GM18868 (cell line): ENCODE measurements at regions not wholly inside any gene's neighbourhood (a gene's known extent, or its start where the extent isn't known, plus 50 kb on each side); places are given as distances from the start of the nearest gene placed in this dataset.

Source experiments
- ATAC-seq: cut with Tn5 transposase; IDR thresholded peaks from one replicate; pipeline ENCODE4 v1.9.1; 2021; ENCODE audit warnings: mild to moderate bottlenecking, moderate library complexity; ENCODE audit not compliant: unreplicated experiment

DNA sequence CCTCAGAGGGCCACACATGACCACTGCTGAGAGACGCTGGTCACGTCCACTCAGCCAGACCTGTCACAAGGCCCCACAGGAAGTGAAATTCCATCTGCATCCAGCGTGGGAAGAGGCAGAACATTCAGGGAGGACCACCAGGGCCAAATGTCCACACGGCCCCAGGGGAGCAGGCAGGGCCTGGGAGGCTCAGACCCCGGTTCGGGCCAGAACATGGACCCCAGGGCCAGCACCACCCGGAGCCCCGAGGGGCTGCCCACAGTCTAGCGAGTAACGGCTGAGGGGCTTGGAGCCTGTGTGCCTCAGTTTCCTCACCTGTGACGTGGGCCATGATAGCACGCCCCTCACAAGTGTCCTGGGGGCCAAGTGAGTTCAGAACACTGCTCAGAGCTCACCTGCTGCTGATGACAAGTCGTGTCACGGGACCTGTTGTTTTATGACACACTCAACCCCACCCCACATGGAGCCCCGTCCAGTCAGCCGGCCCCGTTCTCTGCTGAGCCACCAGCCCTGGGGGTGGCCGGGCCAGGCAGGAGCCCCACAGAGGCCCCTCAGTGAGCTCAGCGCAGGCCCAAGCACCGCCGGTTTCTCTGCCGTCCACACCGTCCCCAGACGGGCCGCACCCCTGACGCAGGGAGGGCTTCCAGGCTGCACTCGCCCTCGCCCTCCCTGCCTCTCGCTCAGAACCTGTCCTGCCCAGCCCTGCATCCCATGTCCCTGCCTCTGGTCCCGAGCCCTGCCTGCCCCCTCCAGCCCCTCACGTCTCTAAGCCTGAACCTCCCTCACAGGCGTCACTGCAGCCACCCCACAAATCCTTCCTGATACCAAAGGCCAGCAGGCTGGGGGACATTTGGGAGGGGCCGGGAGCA lies 79.5 kb upstream of the GALNT9 start:
- ATAC-seq, result no peak

DNA sequence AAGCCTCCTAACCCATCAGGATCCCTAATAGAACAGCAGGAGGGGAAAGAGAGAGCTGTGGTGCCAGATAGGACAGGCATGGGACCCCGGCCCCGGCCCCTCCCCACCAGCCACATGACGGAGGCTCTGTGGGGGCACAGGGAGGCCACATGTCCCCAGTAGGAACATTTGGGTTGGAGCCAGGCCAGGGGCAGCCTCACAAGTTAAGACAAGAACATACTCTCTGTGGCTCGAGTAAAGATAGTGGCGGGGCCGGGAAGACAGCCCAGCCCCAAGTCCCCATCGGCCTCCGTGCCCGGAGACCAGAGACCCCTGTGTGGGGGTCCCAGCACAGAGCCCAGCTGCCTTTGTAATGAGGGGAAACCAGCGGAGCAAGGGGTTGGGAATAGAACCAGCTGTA lies 78.6 kb upstream of the GALNT9 start:
- no peak for ATAC-seq

DNA sequence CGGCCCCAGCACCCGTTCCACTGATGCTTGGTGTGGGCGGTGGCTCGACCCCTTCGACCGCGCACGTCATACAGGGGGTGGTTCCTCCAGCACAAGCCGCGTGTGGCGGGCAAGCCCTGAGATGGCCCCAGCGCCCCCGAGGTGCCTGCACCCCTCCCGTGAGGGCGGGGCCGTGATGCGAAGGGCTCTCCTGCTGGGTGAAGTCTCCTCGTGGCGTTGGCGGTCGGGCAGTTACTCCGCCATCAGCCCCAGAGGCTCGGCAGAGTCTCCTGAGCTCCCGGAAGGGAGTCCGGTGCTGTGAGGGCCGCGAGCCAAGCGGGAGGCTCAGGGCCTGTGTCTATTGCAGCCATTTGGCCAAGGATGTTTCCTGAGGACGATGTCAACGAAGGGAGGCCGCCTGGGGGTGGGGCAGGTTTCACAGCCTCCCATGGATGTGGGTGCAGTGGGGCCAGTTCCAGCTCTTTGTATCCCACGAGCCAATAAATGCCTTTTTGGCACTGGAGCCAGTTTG lies 78.1 kb upstream of the GALNT9 start:
- ATAC-seq, result no peak

DNA sequence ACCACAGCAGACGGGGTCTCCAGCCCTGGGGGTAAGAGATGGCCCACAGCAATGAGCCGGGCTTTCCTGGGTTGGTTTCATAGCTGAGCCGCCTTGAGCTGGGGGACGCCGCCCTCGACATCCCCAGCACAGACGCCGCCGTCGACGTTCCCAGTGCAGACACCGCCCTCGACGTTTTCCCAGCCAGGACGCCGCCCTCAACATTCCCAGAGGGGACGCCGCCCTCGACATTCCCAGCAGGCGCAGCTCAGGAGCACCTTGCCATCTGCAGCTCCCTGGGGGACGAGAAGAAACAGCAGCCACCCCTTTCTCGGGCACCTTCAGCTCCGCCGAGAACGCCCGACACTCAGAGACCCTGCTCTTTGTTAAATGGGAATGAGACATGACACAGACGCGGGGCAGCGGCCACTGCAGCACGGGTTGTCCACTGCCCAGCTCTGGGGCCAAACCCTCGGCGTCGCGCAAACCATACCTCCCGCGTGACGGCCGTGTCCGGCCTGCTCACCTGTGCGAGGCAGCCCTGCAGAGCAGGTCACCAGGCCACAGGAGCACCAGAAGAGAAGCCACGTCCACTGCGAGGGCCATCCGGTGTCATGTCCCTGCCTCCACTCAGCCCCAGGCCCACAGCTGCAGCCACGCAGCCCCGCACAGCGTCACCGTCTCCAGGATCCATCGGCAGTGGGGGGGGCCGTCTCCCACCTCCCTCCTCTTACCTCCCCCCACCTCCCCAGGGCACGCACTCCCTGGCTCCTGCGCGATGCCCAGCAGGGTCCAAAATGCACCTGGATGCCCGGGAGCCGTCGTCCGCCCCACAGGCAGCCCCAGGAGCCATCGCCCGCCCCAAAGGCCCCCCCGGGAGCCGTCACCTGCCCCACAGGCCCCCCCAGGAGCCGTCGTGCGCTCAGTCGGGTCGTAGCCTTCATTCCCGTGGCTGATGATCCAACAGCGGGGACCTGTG lies 77.4 kb upstream of the GALNT9 start:
- no peak for ATAC-seq

DNA sequence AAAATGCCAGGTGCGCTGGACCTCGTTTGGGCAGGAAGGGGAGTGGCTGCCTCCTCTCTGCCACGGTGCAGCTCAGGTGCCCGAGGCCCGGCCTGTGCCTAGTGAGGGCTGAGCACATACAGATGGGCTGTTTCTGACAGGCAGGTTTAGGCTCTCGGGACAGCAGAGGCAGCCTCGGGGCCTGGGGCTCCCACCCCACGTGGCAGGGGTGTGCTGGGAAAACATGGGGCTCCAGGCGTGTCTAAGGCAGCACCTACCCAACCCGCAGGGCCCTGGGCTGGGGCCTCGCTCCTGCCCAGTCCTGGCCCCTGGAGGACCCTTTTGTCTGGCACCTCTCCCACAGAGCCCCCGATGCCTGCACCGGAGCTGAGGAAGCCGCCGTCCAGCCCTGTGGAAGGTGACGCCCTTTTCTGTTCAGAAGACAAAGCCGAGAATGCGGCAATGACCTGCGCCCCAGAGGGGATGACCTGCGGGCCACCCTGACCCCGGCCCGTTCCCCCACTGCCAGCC lies 76.4 kb upstream of the GALNT9 start:
- ATAC-seq, result no peak

DNA sequence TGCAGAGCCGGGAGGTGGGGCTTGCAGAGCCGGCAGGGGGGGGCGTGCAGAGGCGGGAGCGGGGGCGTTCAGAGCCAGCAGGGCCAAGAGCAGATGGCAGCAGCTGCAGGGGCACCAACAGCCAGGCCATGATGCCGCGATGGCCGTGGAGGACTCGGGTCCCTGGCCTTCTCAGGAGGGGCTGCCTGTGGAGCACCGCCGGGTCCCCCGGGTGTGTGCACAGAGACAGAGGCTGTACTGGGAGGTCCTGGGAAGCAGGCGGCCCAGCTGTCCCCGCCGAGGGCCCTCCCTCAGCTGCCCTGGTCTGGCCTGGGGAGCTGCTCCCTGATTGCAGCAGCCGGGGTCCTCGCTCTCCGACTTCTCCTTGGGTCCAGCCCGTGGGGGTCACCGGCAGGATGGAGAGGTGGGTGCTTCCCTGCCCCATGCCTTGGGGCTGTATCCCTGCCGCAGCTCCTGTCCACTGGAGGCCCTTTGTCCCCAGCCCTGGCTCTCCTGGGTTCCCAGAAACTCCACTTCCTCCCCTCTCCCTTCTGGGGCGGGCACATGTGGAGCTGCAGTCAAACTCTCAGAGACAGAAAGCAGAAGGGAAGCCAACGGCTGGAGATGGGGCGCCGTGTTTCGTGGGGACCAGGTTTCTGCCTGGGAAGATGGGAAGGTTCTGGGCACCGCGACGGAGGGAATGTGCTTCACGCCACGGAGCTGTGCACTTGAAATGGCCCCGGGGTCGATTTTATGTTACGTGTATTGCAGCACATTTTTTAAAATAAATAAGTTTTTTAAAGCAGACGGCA lies 75.8 kb upstream of the GALNT9 start:
- no peak for ATAC-seq

DNA sequence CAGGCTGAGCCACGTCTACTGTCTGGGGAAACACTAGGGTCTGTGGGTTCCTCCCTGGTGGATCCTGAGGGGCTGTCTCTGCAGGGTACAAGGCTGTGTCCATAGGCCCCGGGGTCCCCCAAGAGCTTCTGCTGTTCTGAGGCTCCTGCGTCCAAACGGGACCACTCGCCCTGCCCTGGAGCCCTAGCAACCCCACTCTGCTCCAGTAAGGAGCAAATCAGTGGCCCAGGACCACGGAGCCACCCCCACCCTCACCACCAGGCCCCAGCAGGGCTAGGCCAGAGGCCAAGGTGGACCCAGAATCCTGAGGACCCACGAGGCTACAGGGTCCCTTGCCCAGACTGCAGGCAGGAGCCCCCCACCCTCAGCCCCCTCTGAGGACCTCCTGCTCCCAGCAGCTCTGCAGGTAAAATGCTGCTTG lies 75.1 kb upstream of the GALNT9 start:
- ATAC-seq, result no peak

DNA sequence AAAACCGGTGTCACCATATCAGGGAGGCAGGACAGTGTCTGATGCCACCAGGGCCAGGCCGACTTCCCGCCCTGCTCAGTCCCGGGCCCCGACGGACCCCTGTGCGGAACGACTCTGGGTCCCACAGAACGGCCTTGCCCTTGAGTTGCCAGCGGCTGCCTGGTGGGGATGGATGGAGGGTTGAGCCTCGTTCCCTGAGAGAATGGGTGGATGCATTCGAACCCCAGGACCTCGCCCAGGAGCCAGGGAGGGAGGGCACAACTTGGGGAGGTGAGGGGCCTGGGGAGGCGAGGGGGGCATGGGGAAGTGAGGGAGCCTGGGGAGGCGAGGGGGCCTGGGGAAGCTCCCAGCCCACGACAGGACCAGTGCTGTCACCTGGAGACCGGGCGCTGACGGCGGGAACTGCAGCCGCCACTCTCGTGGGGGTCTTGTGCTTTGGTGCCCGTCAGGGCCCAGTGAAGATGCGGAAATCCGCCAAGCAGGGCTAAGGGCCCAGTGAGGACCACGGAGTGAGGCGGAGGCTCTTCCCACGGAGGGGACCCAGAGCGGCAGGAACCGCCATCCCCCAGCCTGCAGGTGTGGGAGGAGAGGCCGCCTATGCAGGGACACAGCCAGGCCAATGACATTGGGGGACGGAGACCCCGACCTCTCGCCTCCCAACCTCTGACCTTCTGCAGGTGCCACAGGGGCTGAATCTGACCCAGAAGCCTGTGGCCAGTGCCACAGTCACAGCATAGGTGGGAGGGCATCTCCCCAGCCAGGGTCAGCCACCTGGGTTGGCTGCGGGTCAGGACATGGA lies 74.4 kb upstream of the GALNT9 start:
- ATAC-seq, result no peak

DNA sequence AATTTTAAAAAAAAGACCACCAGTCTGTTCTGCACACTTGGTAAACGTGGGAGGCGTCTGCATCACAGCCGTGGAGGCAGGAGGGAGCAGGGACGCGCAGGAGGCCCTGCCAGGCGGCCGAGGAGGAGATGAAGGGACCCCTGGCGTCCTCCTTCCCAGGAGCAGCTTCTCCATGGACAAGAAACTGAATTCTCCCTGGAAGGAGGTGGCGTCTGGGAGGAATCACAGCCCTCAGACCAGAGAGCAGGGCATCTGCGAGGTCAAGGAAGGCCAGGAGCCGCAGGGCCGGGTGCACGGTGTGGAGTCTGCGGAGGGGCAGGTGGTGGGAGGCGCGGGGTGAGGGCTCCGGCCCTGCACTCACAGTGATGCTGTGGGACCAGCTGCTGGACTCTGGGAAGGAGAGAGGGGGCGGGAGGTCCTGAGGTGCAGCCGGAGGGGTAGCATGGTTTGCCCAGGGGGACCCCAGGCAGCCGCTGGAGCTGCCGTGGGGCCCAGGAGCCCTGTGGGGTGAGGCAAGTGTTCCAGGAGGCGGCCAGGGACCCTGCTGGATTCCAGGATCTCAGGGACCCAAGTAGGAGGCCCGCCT lies 73.5 kb upstream of the GALNT9 start:
- ATAC-seq, result no peak

DNA sequence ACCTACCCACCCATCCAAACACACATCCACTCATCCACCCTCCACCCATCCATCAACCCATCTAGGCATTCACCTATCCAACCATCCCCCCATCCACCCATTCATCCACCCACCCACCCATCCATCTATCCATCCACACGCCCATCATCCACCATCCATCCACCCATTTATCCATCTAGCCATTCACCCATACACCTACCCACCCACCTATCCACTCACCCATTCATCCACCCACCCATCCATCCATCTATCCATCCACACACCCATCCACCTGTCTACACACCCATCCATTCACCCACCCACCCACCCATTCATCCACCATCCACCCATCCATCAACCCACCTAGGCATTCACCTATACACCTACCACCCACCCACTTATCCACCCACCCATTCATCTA lies 72.6 kb upstream of the GALNT9 start:
- ATAC-seq, result no peak

DNA sequence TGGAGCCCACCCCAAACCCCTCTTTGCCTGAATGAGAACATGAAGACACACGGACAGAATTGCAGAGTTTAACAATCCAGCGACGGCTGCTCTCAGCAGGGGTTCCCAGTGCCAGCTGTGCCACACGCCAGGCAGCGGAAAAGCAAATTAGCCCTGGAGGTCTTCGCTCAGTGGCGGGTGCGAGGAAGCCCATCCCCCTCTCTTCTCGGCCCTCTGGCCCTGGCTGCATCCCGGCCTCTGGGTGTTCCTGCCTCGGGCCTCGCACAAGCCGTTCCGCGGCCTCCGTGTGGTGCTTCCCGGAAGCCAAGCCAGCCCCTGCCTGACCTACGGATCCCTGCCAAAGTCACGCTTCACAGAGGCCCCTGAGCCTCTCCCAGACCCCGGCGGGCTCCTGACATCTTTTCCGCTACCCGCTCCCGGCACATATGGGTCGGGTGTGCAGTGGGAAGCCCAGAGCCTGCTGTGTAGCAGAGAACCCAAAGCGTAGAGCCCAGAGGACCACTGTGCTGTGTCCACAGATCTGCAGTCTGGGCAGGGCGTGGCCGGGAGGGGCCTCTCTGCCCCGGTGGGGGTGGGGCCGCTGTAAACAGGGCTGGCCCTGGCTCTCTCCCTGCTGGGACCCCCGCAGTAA lies 70.7 kb upstream of the GALNT9 start:
- ATAC-seq, result no peak

DNA sequence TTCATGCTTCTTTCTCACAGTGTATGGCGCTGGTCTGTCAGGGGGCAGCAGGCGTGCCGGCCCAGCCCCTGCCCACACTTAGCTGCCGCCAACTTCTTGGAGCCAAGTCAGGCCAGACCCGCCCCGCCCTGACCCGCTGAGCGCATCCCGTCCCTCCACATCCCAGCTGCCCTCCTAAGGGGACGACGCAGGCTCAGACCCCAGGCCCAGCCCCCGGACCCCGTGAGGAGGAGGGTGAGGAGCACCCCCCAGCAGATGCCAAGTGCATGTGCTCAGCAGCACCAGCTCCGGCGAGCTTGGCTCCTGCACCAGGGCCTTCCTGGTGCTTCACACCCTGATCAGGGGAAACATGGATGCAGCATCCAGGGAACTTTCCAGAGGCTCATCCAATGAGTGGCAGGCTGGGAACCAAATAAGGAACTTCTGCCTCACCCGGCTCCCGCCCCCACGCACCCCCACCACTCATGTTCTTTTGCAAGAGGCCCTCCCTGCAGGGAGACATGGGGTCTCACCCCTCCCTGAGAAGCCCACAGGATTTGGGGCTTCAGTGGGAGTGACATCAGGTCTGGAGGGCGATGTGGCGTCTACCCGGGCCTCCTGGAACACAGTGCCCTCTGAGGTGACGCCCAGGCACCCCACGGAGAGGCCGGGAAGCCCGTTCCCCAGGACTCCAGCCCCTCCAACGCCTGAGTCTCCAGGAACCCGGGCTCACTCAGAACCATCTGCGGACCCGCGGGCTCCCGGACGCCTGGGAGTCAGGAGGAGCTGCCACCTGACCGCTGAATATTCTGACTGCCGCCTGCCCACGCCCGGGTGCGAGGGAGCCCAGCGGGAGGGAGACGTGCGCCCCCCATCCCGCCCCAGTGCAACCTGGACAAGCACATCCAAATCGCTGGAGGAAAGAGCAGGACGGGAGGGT lies 70.0 kb upstream of the GALNT9 start:
- no peak for ATAC-seq

DNA sequence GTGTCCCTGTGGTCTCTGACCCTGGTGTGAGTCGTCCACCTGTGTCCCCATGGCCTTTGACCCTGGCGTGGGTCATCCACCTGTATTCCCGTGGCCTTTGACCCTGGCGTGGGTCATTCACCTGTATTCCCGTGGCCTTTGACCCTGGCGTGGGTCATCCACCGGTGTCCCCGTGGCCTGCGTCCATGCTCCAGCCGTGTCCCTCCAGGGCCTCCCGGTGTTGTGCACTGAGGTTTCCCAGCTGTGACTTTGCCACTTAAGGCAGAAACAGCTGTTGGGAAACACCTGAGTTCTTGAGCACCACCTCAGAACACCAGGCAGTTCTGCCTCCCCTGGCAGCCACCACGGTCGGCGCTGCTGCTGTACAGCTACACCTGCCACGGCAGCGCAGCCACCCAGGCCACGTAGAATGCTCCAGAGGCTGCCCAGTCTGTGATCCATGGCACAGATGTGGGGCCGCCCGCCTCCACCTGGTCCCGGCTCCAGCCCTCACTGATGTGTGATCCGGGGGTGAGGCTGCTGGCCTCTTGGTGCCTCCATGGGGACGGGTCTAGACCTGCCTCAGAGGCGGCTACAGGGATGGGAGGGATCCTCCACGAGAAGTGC lies 69.1 kb upstream of the GALNT9 start:
- no peak for ATAC-seq

DNA sequence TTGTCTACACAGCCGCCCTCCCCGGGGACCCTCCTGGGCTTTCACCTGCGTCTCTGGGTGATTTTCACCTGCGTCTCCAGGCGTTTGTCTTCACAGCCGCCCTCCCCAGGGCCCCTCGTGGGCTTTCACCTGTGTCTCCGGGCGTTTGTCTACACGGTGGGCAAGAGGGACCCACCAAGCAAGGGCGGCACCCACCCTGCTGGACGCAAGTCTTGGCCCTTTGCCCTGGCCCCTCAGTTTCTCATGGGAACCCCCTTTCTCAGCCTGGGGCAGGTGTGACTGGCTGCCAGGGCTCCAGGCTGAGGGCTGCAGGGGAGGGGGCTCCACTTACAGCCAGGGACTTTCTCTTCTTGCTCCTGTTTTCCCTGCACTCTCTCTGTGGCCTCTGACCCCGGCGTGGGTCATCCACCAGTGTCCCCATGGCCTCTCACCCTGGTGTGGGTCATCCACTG lies 68.6 kb upstream of the GALNT9 start:
- ATAC-seq, result no peak

DNA sequence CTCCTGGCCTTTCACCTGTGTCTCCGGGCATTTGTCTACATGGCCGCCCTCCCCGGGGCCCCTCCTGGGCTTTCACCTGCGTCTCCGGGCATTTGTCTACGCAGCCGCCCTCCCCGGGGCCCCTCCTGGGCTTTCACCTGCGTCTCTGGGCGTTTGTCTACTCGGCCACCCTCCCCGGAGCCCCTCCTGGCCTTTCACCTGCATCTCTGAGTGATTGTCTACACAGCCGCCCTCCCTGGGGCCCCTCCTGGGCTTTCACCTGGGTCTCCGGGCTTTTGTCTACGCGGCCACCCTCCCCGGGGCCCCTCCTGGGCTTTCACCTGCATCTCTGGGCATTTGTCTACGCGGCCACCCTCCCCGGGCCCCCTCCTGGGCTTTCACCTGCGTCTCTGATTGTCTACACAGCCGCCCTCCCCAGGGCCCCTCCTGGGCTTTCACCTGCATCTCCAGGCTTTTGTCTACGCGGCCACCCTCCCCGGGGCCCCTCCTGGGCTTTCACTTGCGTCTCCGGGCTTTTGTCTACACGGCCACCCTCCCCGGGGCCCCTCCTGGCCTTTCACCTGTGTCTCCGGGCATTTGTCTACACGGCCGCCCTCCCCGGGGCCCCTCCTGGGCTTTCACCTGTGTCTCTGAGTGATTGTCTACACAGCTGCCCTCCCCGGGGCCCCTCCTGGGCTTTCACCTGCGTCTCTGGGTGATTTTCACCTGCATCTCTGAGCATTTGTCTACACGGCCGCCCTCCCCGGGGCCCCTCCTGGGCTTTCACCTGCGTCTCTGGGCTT lies 68.0 kb upstream of the GALNT9 start:
- no peak for ATAC-seq

DNA sequence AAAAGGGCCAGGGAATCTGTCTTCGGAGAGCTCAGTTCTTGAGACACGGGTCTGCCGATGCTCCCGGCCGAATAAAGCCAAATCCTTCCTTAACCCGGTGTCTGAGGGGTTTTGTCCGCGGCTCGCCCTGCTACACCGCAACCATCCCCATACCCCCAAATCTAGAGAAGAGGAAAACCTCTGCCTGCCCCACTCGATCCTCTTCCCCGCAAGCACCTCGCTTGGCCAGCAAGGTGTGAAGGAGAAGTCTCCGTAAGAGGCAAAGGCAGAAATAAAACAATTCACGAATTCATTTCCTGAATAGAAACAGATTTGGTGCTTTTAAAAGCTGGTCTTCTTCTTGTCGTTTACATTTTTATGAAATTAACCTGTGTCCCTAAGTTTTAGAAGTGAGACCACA lies 67.3 kb upstream of the GALNT9 start:
- ATAC-seq, result no peak

DNA sequence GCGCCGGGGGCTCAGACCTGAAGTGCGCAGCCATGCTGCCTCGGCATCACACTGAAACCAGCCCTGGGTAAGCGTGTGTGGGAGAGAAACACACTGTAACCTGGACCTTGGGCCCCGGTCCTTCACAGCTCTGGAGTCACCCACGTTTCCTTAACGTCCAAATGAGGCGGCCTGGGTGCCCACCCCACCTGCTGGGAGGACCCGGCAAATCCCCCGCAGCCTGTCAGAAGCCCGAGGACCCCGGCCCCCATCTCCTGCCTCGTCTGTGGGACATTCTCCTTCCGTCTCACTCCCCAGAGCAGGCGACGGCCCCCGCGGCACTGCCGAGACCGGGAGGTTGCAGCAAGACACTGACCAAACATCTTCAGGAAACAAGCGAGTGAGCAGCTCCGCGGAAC lies 66.5 kb upstream of the GALNT9 start:
- no peak for ATAC-seq
